GM12878 (cell line): ENCODE measurements at regions not wholly inside any gene's neighbourhood (a gene's known extent, or its start where the extent isn't known, plus 50 kb on each side); places are given as distances from the start of the nearest gene placed in this dataset.

Experiments used
- ATAC-seq: fragments of 200-7000 bp; cut with Tn5 transposase; 3 replicates; pipeline ENCODE4 v1.9.1; 2020; ENCODE audit warnings: mild to moderate bottlenecking, moderate library complexity
- BruUV-seq: library from RNA; stranded (reverse); fragments of 400-500 nt; replicated peaks from 2 replicates; lab custom pipeline; 2021; lab: Mats Ljungman, UMichigan
- CTCF ChIA-PET: fragments of 300-600 bp; sonication (Branson Sonifier 250); formaldehyde crosslinking; extraction: SDS; loops from one replicate; lab custom pipeline; 2021; ENCODE audit warnings: inconsistent platforms; lab: Yijun Ruan, JAX
- POLR2A ChIA-PET: fragments of 350-600 bp; formaldehyde crosslinking; extraction: SDS; loops from one replicate; lab custom pipeline; 2021; ENCODE audit warnings: inconsistent platforms; lab: Charles Lee
- RAD21 ChIA-PET: fragments of 300-600 bp; sonication (Branson Sonifier 250); formaldehyde crosslinking; loops from one replicate; lab custom pipeline; 2023; ENCODE audit warnings: antibody characterized with exemption; ENCODE audit not compliant: unreplicated experiment; lab: Charles Lee
- SMC1A ChIA-PET: fragments of 300-600 bp; sonication (Branson Sonifier 250); formaldehyde crosslinking; loops from one replicate; lab custom pipeline; 2023; ENCODE audit not compliant: unreplicated experiment, uncharacterized antibody; lab: Charles Lee
- DNase-seq: peaks from one replicate; pipeline ENCODE4 v3.0.0-alpha.2; 2011; ENCODE audit warnings: low read depth, low spot score
- FAIRE-seq: peaks from 3 replicates; lab custom pipeline; 2011; peaks lifted over from hg19 to GRCh38; lab: Jason Lieb, UNC
- H2AFZ ChIP-seq: 2 replicates; pipeline ENCODE4 v1.6.0; 2011; ENCODE audit warnings: low read depth, low read length, control low read depth; ENCODE audit not compliant: control insufficient read depth
- H3K27ac ChIP-seq: 2 replicates; pipeline ENCODE4 v1.5.1; 2011; ENCODE audit warnings: control low read depth; ENCODE audit not compliant: control insufficient read depth, insufficient read depth
- H3K27me3 ChIP-seq, 2 experiments: replicated peaks in 1 of 2; 2 replicates each; pipeline versions ENCODE4 v1.6.0 to v1.6.1; 2011; ENCODE audit warnings: low read length in 1 of 2; ENCODE audit not compliant: control insufficient read depth in 2 of 2, insufficient read depth in 2 of 2
- H3K36me3 ChIP-seq, 2 experiments: 2 replicates each; pipeline ENCODE4 v1.5.1; 2011; ENCODE audit warnings: low read length in 1 of 2; ENCODE audit not compliant: control insufficient read depth in 2 of 2, insufficient read depth in 2 of 2
- H3K4me1 ChIP-seq: 2 replicates; pipeline ENCODE4 v1.6.1; 2011; ENCODE audit warnings: mild to moderate bottlenecking, low read length, moderate library complexity, mixed read lengths; ENCODE audit not compliant: control insufficient read depth, insufficient read depth
- H3K4me2 ChIP-seq: 2 replicates; pipeline ENCODE4 v1.6.0; 2011; ENCODE audit warnings: control low read depth; ENCODE audit not compliant: control insufficient read depth, insufficient read depth
- H3K4me3 ChIP-seq: fragments of 200-600 bp; sonication (generic); 2 replicates; pipeline ENCODE4 v1.5.1; 2016
- H3K79me2 ChIP-seq: 2 replicates; pipeline ENCODE4 v1.6.0; 2011; ENCODE audit warnings: low read length; ENCODE audit not compliant: control insufficient read depth, insufficient read depth
- H3K9ac ChIP-seq: 2 replicates; pipeline ENCODE4 v1.8.0; 2011; ENCODE audit warnings: low read length, control low read depth, mixed read lengths; ENCODE audit not compliant: control insufficient read depth, insufficient read depth
- H3K9me3 ChIP-seq: replicated peaks from 3 replicates; pipeline ENCODE4 v1.5.1; 2011; ENCODE audit warnings: mild to moderate bottlenecking, low read length; ENCODE audit not compliant: control insufficient read depth, insufficient read depth
- H4K20me1 ChIP-seq: 2 replicates; pipeline ENCODE4 v1.6.0; 2011; ENCODE audit not compliant: control insufficient read depth, insufficient read depth
- BACH1 ChIP-seq: fragments of 450-650 bp; IDR thresholded peaks from 2 replicates; pipeline ENCODE4 v1.6.1; 2017; ENCODE audit warnings: mild to moderate bottlenecking, borderline replicate concordance
- CBX5 ChIP-seq: sonication (generic); IDR thresholded peaks from 2 replicates; pipeline ENCODE4 v1.6.1; 2016; ENCODE audit warnings: low read depth, moderate library complexity, mild to moderate bottlenecking, inconsistent platforms
- IKZF2 ChIP-seq, 2 experiments: fragments of 450-650 bp; IDR thresholded peaks; 2 replicates each; pipeline ENCODE4 v1.6.1; 2017; ENCODE audit warnings: mild to moderate bottlenecking in 2 of 2, moderate library complexity in 2 of 2
- JUND ChIP-seq: IDR thresholded peaks from 2 replicates; pipeline ENCODE4 v1.6.1; 2012; ENCODE audit warnings: low read depth, mild to moderate bottlenecking, low read length, improper control_type of control experiment, moderate library complexity
- MTA3 ChIP-seq: IDR thresholded peaks from 2 replicates; pipeline ENCODE4 v1.6.1; 2012; ENCODE audit warnings: low read length, inconsistent platforms, borderline replicate concordance
- NFYA ChIP-seq: IDR thresholded peaks from 2 replicates; pipeline ENCODE4 v1.6.1; 2011; ENCODE audit warnings: low read depth, mild to moderate bottlenecking, low read length, improper control_type of control experiment, borderline replicate concordance
- NFYB ChIP-seq: IDR thresholded peaks from 2 replicates; pipeline ENCODE4 v1.6.1; 2011; ENCODE audit warnings: low read depth, mild to moderate bottlenecking, low read length, improper control_type of control experiment, moderate library complexity; ENCODE audit not compliant: insufficient read depth
- REST ChIP-seq: IDR thresholded peaks from 2 replicates; pipeline ENCODE4 v1.6.1; 2012; ENCODE audit warnings: mild to moderate bottlenecking, low read depth, low read length
- STAT1 ChIP-seq: fragments of 450-650 bp; conservative IDR thresholded peaks from 2 replicates; pipeline ENCODE4 v1.6.1; 2014; ENCODE audit warnings: antibody characterized with exemption, mild to moderate bottlenecking
- ZBTB33 ChIP-seq: fragments of 450-650 bp; IDR thresholded peaks from 2 replicates; pipeline ENCODE4 v1.6.1; 2017; ENCODE audit warnings: mild to moderate bottlenecking
- ZNF207 ChIP-seq: fragments of 450-650 bp; IDR thresholded peaks from 2 replicates; pipeline ENCODE4 v1.6.1; 2014; ENCODE audit warnings: antibody characterized with exemption, mild to moderate bottlenecking, borderline replicate concordance
- ZNF274 ChIP-seq: IDR thresholded peaks from one replicate; pipeline ENCODE4 v1.8.0; 2011; ENCODE audit not compliant: insufficient read length, insufficient read depth
- ZSCAN29 ChIP-seq: fragments of 450-650 bp; IDR thresholded peaks from 2 replicates; pipeline ENCODE4 v1.6.1; 2017; ENCODE audit warnings: mild to moderate bottlenecking, moderate library complexity
- WGBS: methylation state at CpG from one replicate; pipeline ENCODE4 v1.1.6; 2016; ENCODE audit warnings: low lambda C conversion rate; ENCODE audit not compliant: insufficient replicate concordance, insufficient coverage; ENCODE audit errors: missing lambda C conversion rate; 5-methylcytosine and 5-hydroxymethylcytosine counted together
- in situ Hi-C: fragments of 300-500 bp; cut with MboI; formaldehyde crosslinking; loops from 9 replicates; pipeline ENCODE4 v1.14.3; 2018; ENCODE audit warnings: mixed read lengths
- intact Hi-C: fragments of 100-400 bp; cut with micrococcal nuclease; formaldehyde crosslinking; loops from one replicate; pipeline ENCODE4 v1.14.2; 2022; ENCODE audit not compliant: unreplicated experiment
- TF ChIP-seq, protein P1 (sequence below): IDR thresholded peaks from 2 replicates; pipeline ENCODE4 v1.6.1; 2012; ENCODE audit warnings: low read depth, low read length, improper control_type of control experiment

GRCh38 chr18:10148189-10148929 lies 234.5 kb downstream of the VAPA start (continued):
- TF ChIP-seq REST (no peak), STAT1 (no peak), CBX5 (no peak), BACH1 (no peak)
- TF ChIP-seq, protein P1, sequence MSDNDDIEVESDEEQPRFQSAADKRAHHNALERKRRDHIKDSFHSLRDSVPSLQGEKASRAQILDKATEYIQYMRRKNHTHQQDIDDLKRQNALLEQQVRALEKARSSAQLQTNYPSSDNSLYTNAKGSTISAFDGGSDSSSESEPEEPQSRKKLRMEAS = no peak

- in situ Hi-C loops = no loop called here
- no peak overlapping the region for H3K9ac ChIP-seq
- H3K4me2 ChIP-seq = no peak overlapping the region
- H3K27ac ChIP-seq = no peak overlapping the region
- RAD21 ChIA-PET = no interaction called here
- DNase-seq (no peak), ATAC-seq (no peak), FAIRE-seq (no peak)
- CTCF ChIA-PET = no interaction called here
- POLR2A ChIA-PET = no interaction called here
- H3K36me3 ChIP-seq = no peaks in the 10 kb centered on the region
- H3K4me1 ChIP-seq = no peaks in the 10 kb centered on the region
- H2AFZ ChIP-seq = no peak overlapping the region
- H3K9me3 ChIP-seq = no peaks in the 10 kb centered on the region
- H3K79me2 ChIP-seq = no peaks in the 10 kb centered on the region
- H4K20me1 ChIP-seq = no peaks in the 10 kb centered on the region
- H3K27me3 ChIP-seq = peaks cover 0 to 3% of the 10 kb centered on the region in 2 experiments; a peak in 2 of 4 replicates
- no TSS peak for BruUV-seq
- SMC1A ChIA-PET = no interaction called here
- H3K4me3 ChIP-seq = no peak overlapping the region
- intact Hi-C loops = no loop called here
- 40% methylated on average over 9 of the region's 9 CpGs for WGBS
- TF ChIP-seq ZSCAN29 (no peak), ZNF274 (no peak), IKZF2 (IDR thresholded peaks at IDR 0.05) (no peak), ZNF207 (no peak), NFYA (no peak), JUND (no peak), NFYB (no peak), MTA3 (no peak), ZBTB33 (no peak)
Observed at GRCh38 chr18:10149768-10150556, 236.1 kb downstream of the VAPA start.
